B cell (primary cell): ENCODE measurements at regions not wholly inside any gene's neighbourhood (a gene's known extent, or its start where the extent isn't known, plus 50 kb on each side); places are given as distances from the start of the nearest gene placed in this dataset.

Experiments
- ATAC-seq: fragments of 200-7000 bp; cut with Tn5 transposase; one replicate; pipeline ENCODE4 v1.10.0; 2021; ENCODE audit warnings: low read depth, mild to moderate bottlenecking, moderate number of reproducible peaks, moderate library complexity
- CTCF ChIA-PET: fragments of 350-600 bp; sonication (Branson Sonifier 250); formaldehyde crosslinking; loops from one replicate; lab custom pipeline; 2021; ENCODE audit warnings: antibody characterized with exemption, inconsistent platforms; lab: Charles Lee
- POLR2A ChIA-PET: fragments of 350-600 bp; sonication (Branson Sonifier 250); formaldehyde crosslinking; loops from one replicate; lab custom pipeline; 2021; ENCODE audit warnings: antibody characterized with exemption; lab: Charles Lee
- DNase-seq: peaks from one replicate; pipeline ENCODE4 v3.0.0; 2013
- H2AFZ ChIP-seq: 2 replicates; pipeline ENCODE4 v1.6.1; 2012; ENCODE audit warnings: mild to moderate bottlenecking, low read depth, low read length; ENCODE audit not compliant: insufficient read depth, poor library complexity, severe bottlenecking
- H3K27ac ChIP-seq, 2 donors: 1 replicate in 1 of 2; 2 replicates in 1 of 2; pipeline ENCODE4 v1.5.1; 2012 to 2013; ENCODE audit warnings: low read length in 2 of 2, mild to moderate bottlenecking in 2 of 2, moderate library complexity in 1 of 2
- H3K27me3 ChIP-seq, 4 experiments: fragments of 200-600 bp in 1 of 4; sonication (generic) in 1 of 4; replicated peaks in 1 of 4; 1 replicate in 2 of 4; 2 replicates in 2 of 4; pipeline versions ENCODE4 v1.6.1 to v1.7.0; 2013 to 2016; ENCODE audit warnings: low read length in 3 of 4, mild to moderate bottlenecking in 2 of 4, mixed read lengths in 1 of 4, moderate library complexity in 1 of 4; ENCODE audit not compliant: insufficient read depth in 4 of 4, control insufficient read depth in 3 of 4; ENCODE audit errors: control extremely low read depth in 1 of 4
- H3K36me3 ChIP-seq, 2 experiments: replicated peaks in 1 of 2; 1 replicate in 1 of 2; 2 replicates in 1 of 2; pipeline versions ENCODE4 v1.6.1 to v1.7.1; 2013; ENCODE audit warnings: low read length in 1 of 2; ENCODE audit not compliant: insufficient read depth in 2 of 2, control insufficient read depth in 1 of 2; ENCODE audit errors: control extremely low read depth in 1 of 2, extremely low read depth in 1 of 2
- H3K4me1 ChIP-seq, 2 donors: fragments of 200-600 bp in 1 of 2; sonication (generic) in 1 of 2; 1 replicate in 1 of 2; 2 replicates in 1 of 2; pipeline versions ENCODE4 v1.5.1 to v1.6.1; 2013 to 2017; ENCODE audit warnings: low read length in 2 of 2; ENCODE audit not compliant: control insufficient read depth in 2 of 2, insufficient read depth in 2 of 2
- H3K4me2 ChIP-seq: replicated peaks from 2 replicates; pipeline ENCODE3; 2012; ENCODE audit warnings: mild to moderate bottlenecking, low read depth, low read length; ENCODE audit not compliant: poor library complexity, severe bottlenecking
- H3K4me3 ChIP-seq, 5 experiments: fragments of 200-600 bp in 1 of 5; sonication (generic) in 1 of 5; 1 replicate in 3 of 5; 2 replicates in 2 of 5; pipeline versions ENCODE4 v1.5.1 to v1.7.0; 2011 to 2016; ENCODE audit warnings: low read length in 4 of 5, mild to moderate bottlenecking in 4 of 5, low read depth in 2 of 5, control low read depth in 1 of 5, moderate library complexity in 1 of 5; ENCODE audit not compliant: insufficient read depth in 1 of 5; ENCODE audit errors: control extremely low read depth in 1 of 5, extremely low read depth in 1 of 5
- H3K79me2 ChIP-seq: fragments of 200-600 bp; sonication (generic); one replicate; pipeline ENCODE4 v1.6.0; 2016; ENCODE audit warnings: low read length; ENCODE audit not compliant: control insufficient read depth, insufficient read depth
- H3K9ac ChIP-seq: fragments of 200-600 bp; sonication (generic); 2 replicates; pipeline ENCODE4 v1.6.1; 2017; ENCODE audit warnings: mild to moderate bottlenecking, low read length, moderate library complexity
- H3K9me3 ChIP-seq, 3 donors: one replicate each; pipeline versions ENCODE4 v1.6.1 to v1.7.1; 2013; ENCODE audit warnings: low read length in 2 of 3; ENCODE audit not compliant: control insufficient read depth in 2 of 3, insufficient read depth in 1 of 3; ENCODE audit errors: control extremely low read depth in 1 of 3
- H4K20me1 ChIP-seq: 2 replicates; pipeline ENCODE4 v1.6.0; 2012; ENCODE audit warnings: mild to moderate bottlenecking, low read length; ENCODE audit not compliant: insufficient read depth, control insufficient read depth, poor library complexity, severe bottlenecking
- H3K27ac Mint-ChIP-seq: one replicate; pipeline ENCODE4 v1.8.0; 2021; ENCODE audit warnings: mixed read lengths
- H3K27me3 Mint-ChIP-seq: one replicate; pipeline ENCODE4 v1.8.0; 2021; ENCODE audit warnings: mixed read lengths
- H3K4me1 Mint-ChIP-seq: one replicate; pipeline ENCODE4 v1.8.0; 2021; ENCODE audit warnings: mixed read lengths
- H3K4me3 Mint-ChIP-seq: one replicate; pipeline ENCODE4 v1.8.0; 2021; ENCODE audit warnings: mixed read lengths
- H3K9me3 Mint-ChIP-seq: one replicate; pipeline ENCODE4 v1.8.0; 2022; ENCODE audit warnings: mixed read lengths; ENCODE audit not compliant: insufficient read depth
- CTCF ChIP-seq: fragments of 200-600 bp; IDR thresholded peaks from one replicate; pipeline ENCODE4 v1.8.0; 2022; ENCODE audit warnings: antibody characterized with exemption, mild to moderate bottlenecking
- EZH2 ChIP-seq: IDR thresholded peaks from 2 replicates; pipeline ENCODE4 v1.6.1; 2012; ENCODE audit warnings: borderline replicate concordance, low read depth, mild to moderate bottlenecking, moderate library complexity, low read length; ENCODE audit not compliant: insufficient read depth, poor library complexity, severe bottlenecking
- WGBS: methylation state at CpG from one replicate; pipeline ENCODE4 v1.1.5; 2013; ENCODE audit warnings: missing lambda C conversion rate; ENCODE audit not compliant: insufficient coverage; 5-methylcytosine and 5-hydroxymethylcytosine counted together
- intact Hi-C: fragments of 100-400 bp; cut with micrococcal nuclease; formaldehyde crosslinking; loops from one replicate; pipeline ENCODE4 v1.10.0; 2022

- H4K20me1 ChIP-seq = no peaks in the 10 kb centered on the region
- H3K27me3 ChIP-seq = no peaks in the 10 kb centered on the region
- H2AFZ ChIP-seq = no peak overlapping the region
- no peaks in the 10 kb centered on the region for H3K9me3 Mint-ChIP-seq
- peaks cover 0 to 4% (median 1%) of the 10 kb centered on the region in 3 donors for H3K9me3 ChIP-seq
- no peak overlapping the region for H3K4me3 ChIP-seq
- no peak overlapping the region for H3K4me2 ChIP-seq
- H3K27ac ChIP-seq = no peak overlapping the region
- no peaks in the 10 kb centered on the region for H3K4me1 Mint-ChIP-seq
- 60% methylated on average over 1 of the region's 3 CpGs for WGBS
- intact Hi-C loops = no loop called here
- no peak for DNase-seq
- H3K4me1 ChIP-seq = no peaks in the 10 kb centered on the region
- H3K27ac Mint-ChIP-seq = no peak overlapping the region
- no peak for ATAC-seq
- TF ChIP-seq CTCF = no peak
- TF ChIP-seq EZH2 = no peak
- no peak overlapping the region for H3K4me3 Mint-ChIP-seq
- no peaks in the 10 kb centered on the region for H3K79me2 ChIP-seq
- no peaks in the 10 kb centered on the region for H3K36me3 ChIP-seq
- H3K9ac ChIP-seq = no peak overlapping the region
- H3K27me3 Mint-ChIP-seq = peaks cover 3% of the 10 kb centered on the region
- POLR2A ChIA-PET = no interaction called here
- CTCF ChIA-PET = no interaction called here
Observed at GRCh38 chr4:145427991-145428390, 53.7 kb upstream of the SMAD1 start.

DNA sequence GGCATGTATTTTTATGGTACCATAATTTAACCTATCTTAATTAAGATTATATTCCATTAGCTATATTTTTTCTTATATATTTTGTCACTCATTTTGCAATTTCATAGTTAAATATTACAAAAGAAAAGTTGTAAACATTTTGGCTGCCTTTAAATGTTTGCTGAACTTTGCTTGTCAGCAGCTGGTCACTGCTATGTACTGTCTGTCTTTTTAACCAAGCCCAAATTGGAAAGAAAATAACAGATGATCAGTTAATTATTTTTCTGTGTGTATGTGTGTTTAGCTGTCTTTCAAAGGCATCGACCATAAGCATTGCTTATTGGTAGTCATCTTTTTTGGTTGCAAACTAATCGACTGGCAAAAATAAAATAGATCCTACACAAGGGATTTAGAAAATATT, 54.4 kb upstream of the SMAD1 start:
- Histone ChIP-seq H3K9me3 (peaks cover 0 to 4% (median 1%) of the 10 kb centered on the region in 3 donors), H2AFZ (no peak overlapping the region), H3K4me3 (no peak overlapping the region), H3K27me3 (no peaks in the 10 kb centered on the region), H3K4me1 (no peaks in the 10 kb centered on the region), H3K79me2 (no peaks in the 10 kb centered on the region), H4K20me1 (no peaks in the 10 kb centered on the region), H3K27ac (no peak overlapping the region), H3K36me3 (no peaks in the 10 kb centered on the region), H3K9ac (no peak overlapping the region), H3K4me2 (no peak overlapping the region)
- H3K4me1 Mint-ChIP-seq = no peaks in the 10 kb centered on the region
- H3K27me3 Mint-ChIP-seq = peaks cover 3% of the 10 kb centered on the region
- ATAC-seq (no peak), DNase-seq (no peak)
- no peaks in the 10 kb centered on the region for H3K9me3 Mint-ChIP-seq
- no peak for TF ChIP-seq CTCF
- WGBS = no CpG with 5 or more reads among the region's 2 CpGs
- ChIA-PET POLR2A (no interaction called here), CTCF (no interaction called here)
- H3K27ac Mint-ChIP-seq = no peak overlapping the region
- H3K4me3 Mint-ChIP-seq = no peak overlapping the region
- intact Hi-C loops = no loop called here
